GM12878 (cell line): ENCODE measurements at regions not wholly inside any gene's neighbourhood (a gene's known extent, or its start where the extent isn't known, plus 50 kb on each side); places are given as distances from the start of the nearest gene placed in this dataset.

Experiments
- ATAC-seq: fragments of 200-7000 bp; cut with Tn5 transposase; 3 replicates; pipeline ENCODE4 v1.9.1; 2020; ENCODE audit warnings: mild to moderate bottlenecking, moderate library complexity
- BruUV-seq: library from RNA; stranded (reverse); fragments of 400-500 nt; replicated peaks from 2 replicates; lab custom pipeline; 2021; lab: Mats Ljungman, UMichigan
- CTCF ChIA-PET: fragments of 300-600 bp; sonication (Branson Sonifier 250); formaldehyde crosslinking; extraction: SDS; loops from one replicate; lab custom pipeline; 2021; ENCODE audit warnings: inconsistent platforms; lab: Yijun Ruan, JAX
- POLR2A ChIA-PET: fragments of 350-600 bp; formaldehyde crosslinking; extraction: SDS; loops from one replicate; lab custom pipeline; 2021; ENCODE audit warnings: inconsistent platforms; lab: Charles Lee
- RAD21 ChIA-PET: fragments of 300-600 bp; sonication (Branson Sonifier 250); formaldehyde crosslinking; loops from one replicate; lab custom pipeline; 2023; ENCODE audit warnings: antibody characterized with exemption; ENCODE audit not compliant: unreplicated experiment; lab: Charles Lee
- SMC1A ChIA-PET: fragments of 300-600 bp; sonication (Branson Sonifier 250); formaldehyde crosslinking; loops from one replicate; lab custom pipeline; 2023; ENCODE audit not compliant: unreplicated experiment, uncharacterized antibody; lab: Charles Lee
- DNase-seq: peaks from one replicate; pipeline ENCODE4 v3.0.0-alpha.2; 2011; ENCODE audit warnings: low read depth, low spot score
- FAIRE-seq: peaks from 3 replicates; lab custom pipeline; 2011; peaks lifted over from hg19 to GRCh38; lab: Jason Lieb, UNC
- H2AFZ ChIP-seq: 2 replicates; pipeline ENCODE4 v1.6.0; 2011; ENCODE audit warnings: low read depth, low read length, control low read depth; ENCODE audit not compliant: control insufficient read depth
- H3K27ac ChIP-seq: 2 replicates; pipeline ENCODE4 v1.5.1; 2011; ENCODE audit warnings: control low read depth; ENCODE audit not compliant: control insufficient read depth, insufficient read depth
- H3K27me3 ChIP-seq, 2 experiments: replicated peaks in 1 of 2; 2 replicates each; pipeline versions ENCODE4 v1.6.0 to v1.6.1; 2011; ENCODE audit warnings: low read length in 1 of 2; ENCODE audit not compliant: control insufficient read depth in 2 of 2, insufficient read depth in 2 of 2
- H3K36me3 ChIP-seq, 2 experiments: 2 replicates each; pipeline ENCODE4 v1.5.1; 2011; ENCODE audit warnings: low read length in 1 of 2; ENCODE audit not compliant: control insufficient read depth in 2 of 2, insufficient read depth in 2 of 2
- H3K4me1 ChIP-seq: 2 replicates; pipeline ENCODE4 v1.6.1; 2011; ENCODE audit warnings: mild to moderate bottlenecking, low read length, moderate library complexity, mixed read lengths; ENCODE audit not compliant: control insufficient read depth, insufficient read depth
- H3K4me2 ChIP-seq: 2 replicates; pipeline ENCODE4 v1.6.0; 2011; ENCODE audit warnings: control low read depth; ENCODE audit not compliant: control insufficient read depth, insufficient read depth
- H3K4me3 ChIP-seq: fragments of 200-600 bp; sonication (generic); 2 replicates; pipeline ENCODE4 v1.5.1; 2016
- H3K79me2 ChIP-seq: 2 replicates; pipeline ENCODE4 v1.6.0; 2011; ENCODE audit warnings: low read length; ENCODE audit not compliant: control insufficient read depth, insufficient read depth
- H3K9ac ChIP-seq: 2 replicates; pipeline ENCODE4 v1.8.0; 2011; ENCODE audit warnings: low read length, control low read depth, mixed read lengths; ENCODE audit not compliant: control insufficient read depth, insufficient read depth
- H3K9me3 ChIP-seq: replicated peaks from 3 replicates; pipeline ENCODE4 v1.5.1; 2011; ENCODE audit warnings: mild to moderate bottlenecking, low read length; ENCODE audit not compliant: control insufficient read depth, insufficient read depth
- H4K20me1 ChIP-seq: 2 replicates; pipeline ENCODE4 v1.6.0; 2011; ENCODE audit not compliant: control insufficient read depth, insufficient read depth
- CHD1 ChIP-seq: IDR thresholded peaks from 2 replicates; pipeline ENCODE4 v1.6.1; 2012; ENCODE audit warnings: low read depth, low read length, improper control_type of control experiment
- CHD4 ChIP-seq: fragments of 200-600 bp; sonication (generic); IDR thresholded peaks from 2 replicates; pipeline ENCODE4 v1.6.1; 2016; ENCODE audit warnings: mild to moderate bottlenecking
- JUNB ChIP-seq: IDR thresholded peaks from 2 replicates; pipeline ENCODE4 v1.6.1; 2016; ENCODE audit warnings: antibody characterized with exemption, mild to moderate bottlenecking
- POLR2A ChIP-seq: IDR thresholded peaks from 2 replicates; pipeline ENCODE4 v1.6.1; 2011; ENCODE audit warnings: low read depth, mild to moderate bottlenecking, low read length
- YY1 ChIP-seq: IDR thresholded peaks from 2 replicates; pipeline ENCODE4 v1.6.1; 2011; ENCODE audit warnings: low read depth, mild to moderate bottlenecking, low read length
- WGBS: methylation state at CpG from one replicate; pipeline ENCODE4 v1.1.6; 2016; ENCODE audit warnings: low lambda C conversion rate; ENCODE audit not compliant: insufficient replicate concordance, insufficient coverage; ENCODE audit errors: missing lambda C conversion rate; 5-methylcytosine and 5-hydroxymethylcytosine counted together
- in situ Hi-C: fragments of 300-500 bp; cut with MboI; formaldehyde crosslinking; loops from 9 replicates; pipeline ENCODE4 v1.14.3; 2018; ENCODE audit warnings: mixed read lengths
- intact Hi-C: fragments of 100-400 bp; cut with micrococcal nuclease; formaldehyde crosslinking; loops from one replicate; pipeline ENCODE4 v1.14.2; 2022; ENCODE audit not compliant: unreplicated experiment
- TF ChIP-seq, protein P1 (sequence below): fragments of 450-650 bp; IDR thresholded peaks from 2 replicates; pipeline ENCODE4 v1.6.1; 2017; ENCODE audit warnings: borderline replicate concordance

DNA sequence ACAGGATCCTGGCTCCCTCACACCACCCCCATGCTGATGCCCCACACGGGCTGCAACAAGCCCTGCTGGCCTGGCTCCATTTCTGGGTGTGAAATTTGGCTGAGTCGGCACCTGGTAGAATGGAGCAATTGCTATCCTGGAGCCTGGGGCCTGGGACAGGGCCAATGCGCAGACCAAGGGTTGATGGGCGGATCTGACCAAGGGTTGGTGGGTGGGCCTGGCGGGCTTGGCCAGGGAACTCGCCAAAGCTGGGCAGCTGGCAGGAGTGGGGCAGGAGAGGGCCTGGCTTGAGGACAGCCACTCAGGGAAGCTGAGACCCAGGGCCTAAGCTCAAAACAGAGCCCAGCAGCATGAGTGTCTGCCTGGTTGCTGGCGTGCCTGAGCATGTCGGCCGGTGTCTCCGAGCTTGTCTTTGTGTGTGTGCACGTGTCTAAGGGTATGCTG lies 70.9 kb upstream of the POU3F1 start (continued):
- no peak for TF ChIP-seq POLR2A
- TF ChIP-seq, protein P1, sequence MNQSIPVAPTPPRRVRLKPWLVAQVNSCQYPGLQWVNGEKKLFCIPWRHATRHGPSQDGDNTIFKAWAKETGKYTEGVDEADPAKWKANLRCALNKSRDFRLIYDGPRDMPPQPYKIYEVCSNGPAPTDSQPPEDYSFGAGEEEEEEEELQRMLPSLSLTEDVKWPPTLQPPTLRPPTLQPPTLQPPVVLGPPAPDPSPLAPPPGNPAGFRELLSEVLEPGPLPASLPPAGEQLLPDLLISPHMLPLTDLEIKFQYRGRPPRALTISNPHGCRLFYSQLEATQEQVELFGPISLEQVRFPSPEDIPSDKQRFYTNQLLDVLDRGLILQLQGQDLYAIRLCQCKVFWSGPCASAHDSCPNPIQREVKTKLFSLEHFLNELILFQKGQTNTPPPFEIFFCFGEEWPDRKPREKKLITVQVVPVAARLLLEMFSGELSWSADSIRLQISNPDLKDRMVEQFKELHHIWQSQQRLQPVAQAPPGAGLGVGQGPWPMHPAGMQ, result no peak

DNA sequence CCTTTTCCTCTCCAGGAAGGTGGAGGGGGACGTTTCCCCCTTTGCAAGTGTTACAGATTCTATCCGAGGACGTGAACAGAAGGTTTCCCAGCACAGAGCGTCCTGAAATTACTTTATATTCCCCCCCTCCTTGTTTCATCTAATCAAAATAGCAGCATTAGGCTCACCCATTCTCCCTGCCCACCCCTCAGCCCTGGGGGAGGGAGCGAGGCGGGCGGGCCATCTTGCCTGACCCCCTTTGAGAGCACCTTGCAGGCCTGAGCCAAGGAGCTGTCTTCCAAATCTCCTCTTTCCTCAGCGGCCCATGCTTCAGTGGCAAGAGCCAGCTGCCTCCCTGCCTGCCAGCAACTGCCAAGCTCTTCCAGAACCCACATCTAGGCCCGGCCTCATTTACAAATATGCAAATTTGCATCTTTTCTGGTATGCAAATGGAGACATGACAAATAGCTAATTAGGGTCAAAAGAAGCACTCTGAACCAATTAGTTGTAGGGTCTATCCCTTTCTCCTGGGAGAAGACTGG lies 69.1 kb upstream of the POU3F1 start:
- H3K4me2 ChIP-seq, result no peak overlapping the region
- RAD21 ChIA-PET, result no interaction called here
- H3K4me3 ChIP-seq, result no peak overlapping the region
- intact Hi-C loops, result no loop called here
- no peak for ATAC-seq
- H4K20me1 ChIP-seq, result no peaks in the 10 kb centered on the region
- POLR2A ChIA-PET, result no interaction called here
- no peaks in the 10 kb centered on the region for H3K9me3 ChIP-seq
- H3K79me2 ChIP-seq, result no peaks in the 10 kb centered on the region
- CTCF ChIA-PET, result interaction anchor here (1.1 to 1.3 kb wide), 2 partner anchors 13 to 14 kb away, joined by 3 read pairs; no protein-coding TSS in a partner anchor
- in situ Hi-C loops, result no loop called here
- TF ChIP-seq CHD1 (no peak), CHD4 (no peak), YY1 (no peak), JUNB (no peak)
- 66% methylated on average over 9 of the region's 9 CpGs for WGBS
- no peak overlapping the region for H3K27ac ChIP-seq
- no peak overlapping the region for H2AFZ ChIP-seq
- no peak overlapping the region for H3K9ac ChIP-seq
- no peak for FAIRE-seq
- no peaks in the 10 kb centered on the region for H3K36me3 ChIP-seq
- no peaks in the 10 kb centered on the region for H3K27me3 ChIP-seq
- no TSS peak for BruUV-seq
- DNase-seq, result no peak
- no peaks in the 10 kb centered on the region for H3K4me1 ChIP-seq
- SMC1A ChIA-PET, result no interaction called here
